B cell (primary cell): ENCODE measurements at regions not wholly inside any gene's neighbourhood (a gene's known extent, or its start where the extent isn't known, plus 50 kb on each side); places are given as distances from the start of the nearest gene placed in this dataset.

ENCODE experiments used
- ATAC-seq: fragments of 200-7000 bp; cut with Tn5 transposase; one replicate; pipeline ENCODE4 v1.10.0; 2021; ENCODE audit warnings: low read depth, mild to moderate bottlenecking, moderate number of reproducible peaks, moderate library complexity
- CTCF ChIA-PET: fragments of 350-600 bp; sonication (Branson Sonifier 250); formaldehyde crosslinking; loops from one replicate; lab custom pipeline; 2021; ENCODE audit warnings: antibody characterized with exemption, inconsistent platforms; lab: Charles Lee
- POLR2A ChIA-PET: fragments of 350-600 bp; sonication (Branson Sonifier 250); formaldehyde crosslinking; loops from one replicate; lab custom pipeline; 2021; ENCODE audit warnings: antibody characterized with exemption; lab: Charles Lee
- DNase-seq: peaks from one replicate; pipeline ENCODE4 v3.0.0; 2013
- H2AFZ ChIP-seq: 2 replicates; pipeline ENCODE4 v1.6.1; 2012; ENCODE audit warnings: mild to moderate bottlenecking, low read depth, low read length; ENCODE audit not compliant: insufficient read depth, poor library complexity, severe bottlenecking
- H3K27ac ChIP-seq, 2 donors: 1 replicate in 1 of 2; 2 replicates in 1 of 2; pipeline ENCODE4 v1.5.1; 2012 to 2013; ENCODE audit warnings: low read length in 2 of 2, mild to moderate bottlenecking in 2 of 2, moderate library complexity in 1 of 2
- H3K27me3 ChIP-seq, 4 experiments: fragments of 200-600 bp in 1 of 4; sonication (generic) in 1 of 4; replicated peaks in 1 of 4; 1 replicate in 2 of 4; 2 replicates in 2 of 4; pipeline versions ENCODE4 v1.6.1 to v1.7.0; 2013 to 2016; ENCODE audit warnings: low read length in 3 of 4, mild to moderate bottlenecking in 2 of 4, mixed read lengths in 1 of 4, moderate library complexity in 1 of 4; ENCODE audit not compliant: insufficient read depth in 4 of 4, control insufficient read depth in 3 of 4; ENCODE audit errors: control extremely low read depth in 1 of 4
- H3K36me3 ChIP-seq, 2 experiments: replicated peaks in 1 of 2; 1 replicate in 1 of 2; 2 replicates in 1 of 2; pipeline versions ENCODE4 v1.6.1 to v1.7.1; 2013; ENCODE audit warnings: low read length in 1 of 2; ENCODE audit not compliant: insufficient read depth in 2 of 2, control insufficient read depth in 1 of 2; ENCODE audit errors: control extremely low read depth in 1 of 2, extremely low read depth in 1 of 2
- H3K4me1 ChIP-seq, 2 donors: fragments of 200-600 bp in 1 of 2; sonication (generic) in 1 of 2; 1 replicate in 1 of 2; 2 replicates in 1 of 2; pipeline versions ENCODE4 v1.5.1 to v1.6.1; 2013 to 2017; ENCODE audit warnings: low read length in 2 of 2; ENCODE audit not compliant: control insufficient read depth in 2 of 2, insufficient read depth in 2 of 2
- H3K4me2 ChIP-seq: replicated peaks from 2 replicates; pipeline ENCODE3; 2012; ENCODE audit warnings: mild to moderate bottlenecking, low read depth, low read length; ENCODE audit not compliant: poor library complexity, severe bottlenecking
- H3K4me3 ChIP-seq, 5 experiments: fragments of 200-600 bp in 1 of 5; sonication (generic) in 1 of 5; 1 replicate in 3 of 5; 2 replicates in 2 of 5; pipeline versions ENCODE4 v1.5.1 to v1.7.0; 2011 to 2016; ENCODE audit warnings: low read length in 4 of 5, mild to moderate bottlenecking in 4 of 5, low read depth in 2 of 5, control low read depth in 1 of 5, moderate library complexity in 1 of 5; ENCODE audit not compliant: insufficient read depth in 1 of 5; ENCODE audit errors: control extremely low read depth in 1 of 5, extremely low read depth in 1 of 5
- H3K79me2 ChIP-seq: fragments of 200-600 bp; sonication (generic); one replicate; pipeline ENCODE4 v1.6.0; 2016; ENCODE audit warnings: low read length; ENCODE audit not compliant: control insufficient read depth, insufficient read depth
- H3K9ac ChIP-seq: fragments of 200-600 bp; sonication (generic); 2 replicates; pipeline ENCODE4 v1.6.1; 2017; ENCODE audit warnings: mild to moderate bottlenecking, low read length, moderate library complexity
- H3K9me3 ChIP-seq, 3 donors: one replicate each; pipeline versions ENCODE4 v1.6.1 to v1.7.1; 2013; ENCODE audit warnings: low read length in 2 of 3; ENCODE audit not compliant: control insufficient read depth in 2 of 3, insufficient read depth in 1 of 3; ENCODE audit errors: control extremely low read depth in 1 of 3
- H4K20me1 ChIP-seq: 2 replicates; pipeline ENCODE4 v1.6.0; 2012; ENCODE audit warnings: mild to moderate bottlenecking, low read length; ENCODE audit not compliant: insufficient read depth, control insufficient read depth, poor library complexity, severe bottlenecking
- H3K27ac Mint-ChIP-seq: one replicate; pipeline ENCODE4 v1.8.0; 2021; ENCODE audit warnings: mixed read lengths
- H3K27me3 Mint-ChIP-seq: one replicate; pipeline ENCODE4 v1.8.0; 2021; ENCODE audit warnings: mixed read lengths
- H3K4me1 Mint-ChIP-seq: one replicate; pipeline ENCODE4 v1.8.0; 2021; ENCODE audit warnings: mixed read lengths
- H3K4me3 Mint-ChIP-seq: one replicate; pipeline ENCODE4 v1.8.0; 2021; ENCODE audit warnings: mixed read lengths
- H3K9me3 Mint-ChIP-seq: one replicate; pipeline ENCODE4 v1.8.0; 2022; ENCODE audit warnings: mixed read lengths; ENCODE audit not compliant: insufficient read depth
- CTCF ChIP-seq: fragments of 200-600 bp; IDR thresholded peaks from one replicate; pipeline ENCODE4 v1.8.0; 2022; ENCODE audit warnings: antibody characterized with exemption, mild to moderate bottlenecking
- EZH2 ChIP-seq: IDR thresholded peaks from 2 replicates; pipeline ENCODE4 v1.6.1; 2012; ENCODE audit warnings: borderline replicate concordance, low read depth, mild to moderate bottlenecking, moderate library complexity, low read length; ENCODE audit not compliant: insufficient read depth, poor library complexity, severe bottlenecking
- WGBS: methylation state at CpG from one replicate; pipeline ENCODE4 v1.1.5; 2013; ENCODE audit warnings: missing lambda C conversion rate; ENCODE audit not compliant: insufficient coverage; 5-methylcytosine and 5-hydroxymethylcytosine counted together
- intact Hi-C: fragments of 100-400 bp; cut with micrococcal nuclease; formaldehyde crosslinking; loops from one replicate; pipeline ENCODE4 v1.10.0; 2022

DNA sequence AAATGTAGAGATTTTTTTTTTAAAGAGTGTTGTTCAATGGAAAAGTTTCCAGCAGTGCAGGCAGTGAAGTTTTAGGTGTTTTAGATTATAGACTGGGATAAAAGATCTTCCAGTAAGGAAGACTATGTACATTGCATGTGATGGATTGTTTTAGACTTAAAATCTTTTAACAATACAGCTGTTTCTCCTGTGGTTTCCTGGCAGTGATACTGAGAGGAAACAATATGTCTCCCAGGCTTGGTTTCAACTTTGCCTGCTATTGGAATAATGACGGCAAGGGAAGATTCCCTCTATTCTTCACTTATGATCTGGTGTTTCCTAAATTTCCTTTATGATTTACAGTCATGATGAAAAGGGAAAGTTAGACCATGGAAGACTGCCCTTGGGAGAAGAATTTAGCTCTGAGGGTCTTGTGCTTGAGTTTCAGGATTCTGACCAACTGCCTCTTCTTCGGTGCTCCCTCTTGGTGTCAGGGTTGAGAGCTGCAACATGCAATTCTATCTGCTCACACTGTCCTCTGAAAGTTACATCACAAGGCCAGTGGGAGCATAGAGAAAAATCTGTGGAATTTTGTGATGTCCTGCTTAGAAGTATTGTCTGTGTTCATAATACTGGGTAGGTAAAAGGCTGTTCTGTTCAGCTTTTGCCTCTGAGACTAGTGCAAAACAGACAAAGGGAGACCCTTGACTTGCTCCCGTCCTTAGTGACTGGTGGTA is 262.8 kb upstream of the MAN1A1 start:
- no peak overlapping the region for H2AFZ ChIP-seq
- Mint-ChIP-seq H3K27ac (no peak overlapping the region), H3K4me3 (no peak overlapping the region), H3K9me3 (no peaks in the 10 kb centered on the region), H3K27me3 (no peaks in the 10 kb centered on the region), H3K4me1 (no peaks in the 10 kb centered on the region)
- WGBS = 100% methylated on average over 1 of the region's 3 CpGs
- H4K20me1 ChIP-seq = no peaks in the 10 kb centered on the region
- ATAC-seq (no peak), DNase-seq (no peak)
- H3K4me1 ChIP-seq = no peaks in the 10 kb centered on the region
- no peaks in the 10 kb centered on the region for H3K27me3 ChIP-seq
- H3K9me3 ChIP-seq = no peaks in the 10 kb centered on the region
- ChIA-PET CTCF (no interaction called here), POLR2A (no interaction called here)
- H3K9ac ChIP-seq = no peak overlapping the region
- no peak overlapping the region for H3K4me3 ChIP-seq
- H3K36me3 ChIP-seq = no peaks in the 10 kb centered on the region
- no peak overlapping the region for H3K4me2 ChIP-seq
- H3K79me2 ChIP-seq = no peaks in the 10 kb centered on the region
- TF ChIP-seq EZH2 (no peak), CTCF (no peak)
- no peak overlapping the region for H3K27ac ChIP-seq
- intact Hi-C loops = no loop called here

DNA sequence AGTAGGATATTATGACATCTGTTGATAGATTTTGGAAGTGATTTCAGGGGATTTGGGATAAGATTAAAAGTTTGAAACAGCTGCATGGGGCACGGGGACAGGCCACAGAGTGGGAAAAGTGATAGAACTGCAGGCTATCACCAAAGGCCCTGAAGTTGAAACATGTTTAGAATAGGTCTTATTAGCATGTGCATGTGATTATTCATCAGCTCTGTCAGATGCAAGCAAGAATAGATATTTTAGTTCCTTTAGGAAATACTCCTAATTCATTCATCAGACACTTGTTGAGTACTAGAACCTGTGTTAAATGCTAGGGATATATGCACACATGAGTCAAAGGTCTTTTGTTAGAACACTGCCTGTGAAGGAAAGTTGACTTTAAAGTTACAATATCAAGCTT is 261.2 kb upstream of the MAN1A1 start:
- H3K4me1 Mint-ChIP-seq = no peaks in the 10 kb centered on the region
- Histone ChIP-seq H3K4me2 (no peak overlapping the region), H3K9ac (no peak overlapping the region), H3K27ac (no peak overlapping the region), H2AFZ (no peak overlapping the region), H3K36me3 (no peaks in the 10 kb centered on the region), H3K4me3 (no peak overlapping the region), H3K4me1 (no peaks in the 10 kb centered on the region), H3K79me2 (no peaks in the 10 kb centered on the region), H3K9me3 (no peaks in the 10 kb centered on the region), H3K27me3 (no peaks in the 10 kb centered on the region), H4K20me1 (no peaks in the 10 kb centered on the region)
- intact Hi-C loops = no loop called here
- no peaks in the 10 kb centered on the region for H3K27me3 Mint-ChIP-seq
- no peak overlapping the region for H3K27ac Mint-ChIP-seq
- TF ChIP-seq CTCF (no peak), EZH2 (no peak)
- ChIA-PET POLR2A (no interaction called here), CTCF (no interaction called here)
- ATAC-seq (no peak), DNase-seq (no peak)
- no peak overlapping the region for H3K4me3 Mint-ChIP-seq
- H3K9me3 Mint-ChIP-seq = no peaks in the 10 kb centered on the region
- 83% methylated on average over 1 of the region's 1 CpG for WGBS
